Activated naive CD4-positive, alpha-beta T cell treated with anti-CD3 and anti-CD28 coated beads for 36 hours (primary cell): ENCODE measurements at regions not wholly inside any gene's neighbourhood (a gene's known extent, or its start where the extent isn't known, plus 50 kb on each side); places are given as distances from the start of the nearest gene placed in this dataset.

Experiments
- CTCF ChIA-PET: fragments of 350-600 bp; sonication (Branson Sonifier 250); formaldehyde crosslinking; loops from one replicate; lab custom pipeline; 2021; ENCODE audit warnings: antibody characterized with exemption; lab: Charles Lee
- DNase-seq: peaks from one replicate; pipeline ENCODE4 v3.0.0-alpha.2; 2020
- H3K27ac Mint-ChIP-seq: one replicate; pipeline ENCODE4 v1.8.0; 2021; ENCODE audit warnings: mild to moderate bottlenecking, mixed read lengths
- H3K27me3 Mint-ChIP-seq: one replicate; pipeline ENCODE4 v1.8.0; 2021; ENCODE audit warnings: low read depth, mixed read lengths
- H3K36me3 Mint-ChIP-seq: one replicate; pipeline ENCODE4 v1.8.0; 2021; ENCODE audit warnings: low read depth, mixed read lengths
- H3K4me1 Mint-ChIP-seq: one replicate; pipeline ENCODE4 v1.8.0; 2021; ENCODE audit warnings: low read depth, mixed read lengths
- H3K4me3 Mint-ChIP-seq: one replicate; pipeline ENCODE4 v1.8.0; 2021; ENCODE audit warnings: mild to moderate bottlenecking, moderate library complexity, mixed read lengths
- H3K9me3 Mint-ChIP-seq: one replicate; pipeline ENCODE4 v1.8.0; 2021; ENCODE audit warnings: mixed read lengths
- intact Hi-C: fragments of 100-400 bp; cut with micrococcal nuclease; formaldehyde crosslinking; loops from one replicate; pipeline ENCODE4 v1.15.1; 2023

GRCh38 chr7:33819658-33820057, 85.7 kb upstream of the BMPER start:
- intact Hi-C loops = no loop called here
- CTCF ChIA-PET = interaction anchor here (0.9 kb wide), 1 partner anchor 113 kb away, joined by 4 read pairs; no protein-coding TSS in a partner anchor
- Mint-ChIP-seq H3K9me3 (peaks cover 2% of the 10 kb centered on the region), H3K27me3 (no peaks in the 10 kb centered on the region), H3K27ac (no peak overlapping the region), H3K36me3 (no peaks in the 10 kb centered on the region), H3K4me3 (no peak overlapping the region), H3K4me1 (no peaks in the 10 kb centered on the region)
- DNase-seq = no peak

GRCh38 chr7:33820206-33820605, 85.1 kb upstream of the BMPER start:
- DNase-seq = no peak
- H3K4me1 Mint-ChIP-seq = no peaks in the 10 kb centered on the region
- CTCF ChIA-PET = no interaction called here
- no peak overlapping the region for H3K4me3 Mint-ChIP-seq
- no peak overlapping the region for H3K27ac Mint-ChIP-seq
- intact Hi-C loops = no loop called here
- H3K27me3 Mint-ChIP-seq = no peaks in the 10 kb centered on the region
- peaks cover 2% of the 10 kb centered on the region for H3K9me3 Mint-ChIP-seq
- H3K36me3 Mint-ChIP-seq = no peaks in the 10 kb centered on the region

GRCh38 chr7:33821970-33822369, 83.4 kb upstream of the BMPER start:
- no peak for DNase-seq
- CTCF ChIA-PET = no interaction called here
- Mint-ChIP-seq H3K36me3 (no peaks in the 10 kb centered on the region), H3K9me3 (peaks cover 2% of the 10 kb centered on the region), H3K4me1 (no peaks in the 10 kb centered on the region), H3K4me3 (no peak overlapping the region), H3K27me3 (no peaks in the 10 kb centered on the region), H3K27ac (no peak overlapping the region)
- intact Hi-C loops = no loop called here

- Mint-ChIP-seq H3K27me3 (no peaks in the 10 kb centered on the region), H3K27ac (no peak overlapping the region), H3K4me3 (no peak overlapping the region), H3K9me3 (peaks cover 2% of the 10 kb centered on the region), H3K4me1 (no peaks in the 10 kb centered on the region), H3K36me3 (no peaks in the 10 kb centered on the region)
- no peak for DNase-seq
- CTCF ChIA-PET = no interaction called here
- intact Hi-C loops = no loop called here
Observed at GRCh38 chr7:33823913-33824312, 81.4 kb upstream of the BMPER start.

GRCh38 chr7:33824911-33825459, 80.4 kb upstream of the BMPER start:
- Mint-ChIP-seq H3K27ac (no peak overlapping the region), H3K9me3 (peaks cover 2% of the 10 kb centered on the region), H3K27me3 (no peaks in the 10 kb centered on the region), H3K4me1 (no peaks in the 10 kb centered on the region), H3K4me3 (no peak overlapping the region), H3K36me3 (no peaks in the 10 kb centered on the region)
- intact Hi-C loops = no loop called here
- CTCF ChIA-PET = no interaction called here
- no peak for DNase-seq

GRCh38 chr7:33825644-33826043, 79.7 kb upstream of the BMPER start:
- H3K27ac Mint-ChIP-seq = no peak overlapping the region
- H3K4me1 Mint-ChIP-seq = no peaks in the 10 kb centered on the region
- H3K4me3 Mint-ChIP-seq = no peak overlapping the region
- H3K9me3 Mint-ChIP-seq = no peaks in the 10 kb centered on the region
- CTCF ChIA-PET = no interaction called here
- no peaks in the 10 kb centered on the region for H3K27me3 Mint-ChIP-seq
- H3K36me3 Mint-ChIP-seq = no peaks in the 10 kb centered on the region
- no peak for DNase-seq
- intact Hi-C loops = no loop called here

- Mint-ChIP-seq H3K36me3 (no peaks in the 10 kb centered on the region), H3K27ac (no peak overlapping the region), H3K9me3 (no peaks in the 10 kb centered on the region), H3K4me1 (no peaks in the 10 kb centered on the region), H3K4me3 (no peak overlapping the region), H3K27me3 (no peaks in the 10 kb centered on the region)
- intact Hi-C loops = no loop called here
- CTCF ChIA-PET = no interaction called here
- no peak for DNase-seq
Observed at GRCh38 chr7:33829536-33829935, 75.8 kb upstream of the BMPER start.

GRCh38 chr7:33831389-33832141, 73.8 kb upstream of the BMPER start:
- CTCF ChIA-PET = no interaction called here
- Mint-ChIP-seq H3K9me3 (peaks cover under 1% of the 10 kb centered on the region), H3K27ac (no peak overlapping the region), H3K27me3 (no peaks in the 10 kb centered on the region), H3K4me3 (no peak overlapping the region), H3K4me1 (no peaks in the 10 kb centered on the region), H3K36me3 (no peaks in the 10 kb centered on the region)
- intact Hi-C loops = no loop called here
- DNase-seq = no peak

GRCh38 chr7:33832271-33832721, 73.0 kb upstream of the BMPER start:
- Mint-ChIP-seq H3K9me3 (peaks cover 6% of the 10 kb centered on the region), H3K27ac (no peak overlapping the region), H3K4me1 (no peaks in the 10 kb centered on the region), H3K27me3 (no peaks in the 10 kb centered on the region), H3K4me3 (no peak overlapping the region), H3K36me3 (no peaks in the 10 kb centered on the region)
- intact Hi-C loops = no loop called here
- no peak for DNase-seq
- CTCF ChIA-PET = no interaction called here

GRCh38 chr7:33836797-33837355, 68.5 kb upstream of the BMPER start:
- intact Hi-C loops = no loop called here
- Mint-ChIP-seq H3K27me3 (no peaks in the 10 kb centered on the region), H3K4me1 (no peaks in the 10 kb centered on the region), H3K36me3 (no peaks in the 10 kb centered on the region), H3K27ac (no peak overlapping the region), H3K9me3 (peaks cover 6% of the 10 kb centered on the region), H3K4me3 (no peak overlapping the region)
- peak; percentile 13 for DNase-seq
- CTCF ChIA-PET = interaction anchor here (0.6 to 2.2 kb wide), 11 partner anchors 9 to 1292 kb away, joined by 3 to 8 read pairs (median 4); no protein-coding TSS in a partner anchor

GRCh38 chr7:33837356-33837851, 67.9 kb upstream of the BMPER start:
- Mint-ChIP-seq H3K27ac (no peak overlapping the region), H3K9me3 (peaks cover 6% of the 10 kb centered on the region), H3K27me3 (no peaks in the 10 kb centered on the region), H3K36me3 (no peaks in the 10 kb centered on the region), H3K4me3 (no peak overlapping the region), H3K4me1 (no peaks in the 10 kb centered on the region)
- intact Hi-C loops = no loop called here
- DNase-seq = no peak
- CTCF ChIA-PET = interaction anchor here (0.7 to 2.2 kb wide), 7 partner anchors 8 to 730 kb away, joined by 3 to 8 read pairs (median 4); no protein-coding TSS in a partner anchor

GRCh38 chr7:33841031-33841430, 64.3 kb upstream of the BMPER start:
- H3K4me1 Mint-ChIP-seq = no peaks in the 10 kb centered on the region
- H3K4me3 Mint-ChIP-seq = no peak overlapping the region
- no peaks in the 10 kb centered on the region for H3K27me3 Mint-ChIP-seq
- no peaks in the 10 kb centered on the region for H3K36me3 Mint-ChIP-seq
- H3K9me3 Mint-ChIP-seq = peaks cover 6% of the 10 kb centered on the region
- CTCF ChIA-PET = no interaction called here
- H3K27ac Mint-ChIP-seq = no peak overlapping the region
- intact Hi-C loops = no loop called here
- no peak for DNase-seq
